Stomach (tissue), 4 donors: ENCODE measurements at regions not wholly inside any gene's neighbourhood (a gene's known extent, or its start where the extent isn't known, plus 50 kb on each side); places are given as distances from the start of the nearest gene placed in this dataset.

Source experiments
- EP300 ChIP-seq: sonication (generic); formaldehyde crosslinking; IDR thresholded peaks from one replicate; pipeline ENCODE4 v1.6.1; 2017; ENCODE audit warnings: antibody characterized with exemption
- POLR2AphosphoS5 ChIP-seq, 3 donors: sonication (generic); formaldehyde crosslinking; IDR thresholded peaks; one replicate each; pipeline ENCODE4 v1.6.1; 2016; ENCODE audit warnings: antibody characterized with exemption in 3 of 3
- TF ChIP-seq, protein P1 (sequence below), 7 experiments: fragments of 450-650 bp in 4 of 7; fragments of 200-600 bp in 3 of 7; sonication (generic) in 3 of 7; IDR thresholded peaks; one replicate each; pipeline ENCODE4 v1.5.1; 2016 to 2019; ENCODE audit warnings: antibody characterized with exemption in 7 of 7, control low read depth in 2 of 7, mild to moderate bottlenecking in 1 of 7

DNA sequence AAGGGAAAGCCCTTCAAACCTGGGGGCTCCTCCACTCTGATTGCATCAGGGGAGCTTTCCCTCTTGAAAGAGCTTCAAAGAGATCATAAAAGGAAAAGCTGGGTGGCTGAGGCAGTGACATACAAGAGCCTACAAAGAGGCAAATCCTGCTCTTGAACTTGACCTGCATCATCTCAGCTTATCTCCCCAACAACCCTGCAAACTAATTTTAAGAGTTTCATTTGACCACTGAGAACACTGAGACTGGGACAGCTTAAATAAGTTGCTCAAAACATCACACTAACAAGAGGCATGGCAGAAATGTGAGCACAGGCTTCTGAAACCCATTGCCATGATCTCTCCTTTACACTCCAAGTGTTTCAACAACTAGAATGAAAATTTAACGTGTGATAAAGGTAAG is 101.6 kb upstream of the PPARGC1A start:
- TF ChIP-seq, protein P1, sequence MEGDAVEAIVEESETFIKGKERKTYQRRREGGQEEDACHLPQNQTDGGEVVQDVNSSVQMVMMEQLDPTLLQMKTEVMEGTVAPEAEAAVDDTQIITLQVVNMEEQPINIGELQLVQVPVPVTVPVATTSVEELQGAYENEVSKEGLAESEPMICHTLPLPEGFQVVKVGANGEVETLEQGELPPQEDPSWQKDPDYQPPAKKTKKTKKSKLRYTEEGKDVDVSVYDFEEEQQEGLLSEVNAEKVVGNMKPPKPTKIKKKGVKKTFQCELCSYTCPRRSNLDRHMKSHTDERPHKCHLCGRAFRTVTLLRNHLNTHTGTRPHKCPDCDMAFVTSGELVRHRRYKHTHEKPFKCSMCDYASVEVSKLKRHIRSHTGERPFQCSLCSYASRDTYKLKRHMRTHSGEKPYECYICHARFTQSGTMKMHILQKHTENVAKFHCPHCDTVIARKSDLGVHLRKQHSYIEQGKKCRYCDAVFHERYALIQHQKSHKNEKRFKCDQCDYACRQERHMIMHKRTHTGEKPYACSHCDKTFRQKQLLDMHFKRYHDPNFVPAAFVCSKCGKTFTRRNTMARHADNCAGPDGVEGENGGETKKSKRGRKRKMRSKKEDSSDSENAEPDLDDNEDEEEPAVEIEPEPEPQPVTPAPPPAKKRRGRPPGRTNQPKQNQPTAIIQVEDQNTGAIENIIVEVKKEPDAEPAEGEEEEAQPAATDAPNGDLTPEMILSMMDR (IDR thresholded peaks at IDR 0.05): no peak
- no peak for TF ChIP-seq POLR2AphosphoS5 (IDR thresholded peaks at IDR 0.05)
- TF ChIP-seq EP300: no peak
